Testis (tissue), 2 donors: ENCODE measurements at regions not wholly inside any gene's neighbourhood (a gene's known extent, or its start where the extent isn't known, plus 50 kb on each side); places are given as distances from the start of the nearest gene placed in this dataset.

Source experiments
- POLR2A ChIP-seq: fragments of 450-650 bp; IDR thresholded peaks from one replicate; pipeline ENCODE4 v1.6.1; 2017; ENCODE audit warnings: antibody characterized with exemption, mild to moderate bottlenecking, moderate library complexity
- TF ChIP-seq, protein P1 (sequence below), 3 experiments: fragments of 450-650 bp in 2 of 3; fragments of 200-600 bp in 1 of 3; sonication (generic) in 1 of 3; IDR thresholded peaks; one replicate each; pipeline ENCODE4 v1.5.1; 2016 to 2019; ENCODE audit warnings: antibody characterized with exemption in 3 of 3, mild to moderate bottlenecking in 2 of 3, moderate library complexity in 1 of 3

DNA sequence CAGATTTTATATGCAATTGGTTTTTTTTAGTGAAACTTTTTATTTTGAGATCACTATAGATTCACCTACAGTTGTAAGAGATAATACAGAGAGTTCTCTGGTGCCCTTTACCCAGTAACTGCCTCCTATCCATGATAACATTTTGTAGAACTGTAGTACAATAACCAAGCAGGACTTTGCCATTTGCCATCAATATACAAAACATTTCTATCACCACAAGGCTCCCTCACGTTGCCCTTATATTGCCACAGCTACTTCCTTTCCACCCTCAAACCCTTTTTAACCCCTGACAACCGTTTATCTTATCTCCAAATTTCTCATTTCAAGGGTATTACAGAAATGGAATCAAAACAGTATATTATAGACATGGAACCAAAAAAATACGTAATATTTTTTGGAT, 130.7 kb upstream of the GOLGA6L4 start:
- TF ChIP-seq, protein P1, sequence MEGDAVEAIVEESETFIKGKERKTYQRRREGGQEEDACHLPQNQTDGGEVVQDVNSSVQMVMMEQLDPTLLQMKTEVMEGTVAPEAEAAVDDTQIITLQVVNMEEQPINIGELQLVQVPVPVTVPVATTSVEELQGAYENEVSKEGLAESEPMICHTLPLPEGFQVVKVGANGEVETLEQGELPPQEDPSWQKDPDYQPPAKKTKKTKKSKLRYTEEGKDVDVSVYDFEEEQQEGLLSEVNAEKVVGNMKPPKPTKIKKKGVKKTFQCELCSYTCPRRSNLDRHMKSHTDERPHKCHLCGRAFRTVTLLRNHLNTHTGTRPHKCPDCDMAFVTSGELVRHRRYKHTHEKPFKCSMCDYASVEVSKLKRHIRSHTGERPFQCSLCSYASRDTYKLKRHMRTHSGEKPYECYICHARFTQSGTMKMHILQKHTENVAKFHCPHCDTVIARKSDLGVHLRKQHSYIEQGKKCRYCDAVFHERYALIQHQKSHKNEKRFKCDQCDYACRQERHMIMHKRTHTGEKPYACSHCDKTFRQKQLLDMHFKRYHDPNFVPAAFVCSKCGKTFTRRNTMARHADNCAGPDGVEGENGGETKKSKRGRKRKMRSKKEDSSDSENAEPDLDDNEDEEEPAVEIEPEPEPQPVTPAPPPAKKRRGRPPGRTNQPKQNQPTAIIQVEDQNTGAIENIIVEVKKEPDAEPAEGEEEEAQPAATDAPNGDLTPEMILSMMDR (IDR thresholded peaks at IDR 0.05): no peak
- no peak for TF ChIP-seq POLR2A
